BJ (cell line): ENCODE measurements at regions not wholly inside any gene's neighbourhood (a gene's known extent, or its start where the extent isn't known, plus 50 kb on each side); places are given as distances from the start of the nearest gene placed in this dataset.

Experiments
- CTCF ChIA-PET: fragments of 350-600 bp; formaldehyde crosslinking; extraction: SDS; loops from one replicate; lab custom pipeline; 2021; ENCODE audit warnings: antibody characterized with exemption, inconsistent platforms; lab: Yijun Ruan, JAX
- POLR2A ChIA-PET: fragments of 300-600 bp; sonication (Branson Sonifier 250); formaldehyde crosslinking; extraction: SDS; loops from one replicate; lab custom pipeline; 2021; ENCODE audit warnings: antibody characterized with exemption; lab: Charles Lee
- DNase-seq: peaks from one replicate; pipeline ENCODE4 v3.0.0-alpha.2; 2011; ENCODE audit warnings: low read depth
- H3K27me3 ChIP-seq: 2 replicates; pipeline ENCODE4 v1.6.0; 2011; ENCODE audit warnings: low read length; ENCODE audit not compliant: control insufficient read depth, insufficient read depth
- H3K36me3 ChIP-seq: 2 replicates; pipeline ENCODE4 v1.5.1; 2011; ENCODE audit warnings: low read length; ENCODE audit not compliant: control insufficient read depth, insufficient read depth
- H3K4me3 ChIP-seq: 2 replicates; pipeline ENCODE4 v1.5.1; 2011; ENCODE audit warnings: low read depth, mild to moderate bottlenecking, control low read depth, low read length
- CTCF ChIP-seq: IDR thresholded peaks from 2 replicates; pipeline ENCODE4 v1.5.1; 2011; ENCODE audit warnings: low read depth, mild to moderate bottlenecking, control low read depth, inconsistent platforms, low read length, moderate library complexity; ENCODE audit not compliant: insufficient read depth

- TF ChIP-seq CTCF, result no peak
- Histone ChIP-seq H3K4me3 (no peak overlapping the region), H3K36me3 (no peaks in the 10 kb centered on the region), H3K27me3 (no peaks in the 10 kb centered on the region)
- CTCF ChIA-PET, result no interaction called here
- POLR2A ChIA-PET, result no interaction called here
- DNase-seq, result no peak
Observed at GRCh38 chr3:26964313-26964712, 341.7 kb downstream of the LRRC3B start.

DNA sequence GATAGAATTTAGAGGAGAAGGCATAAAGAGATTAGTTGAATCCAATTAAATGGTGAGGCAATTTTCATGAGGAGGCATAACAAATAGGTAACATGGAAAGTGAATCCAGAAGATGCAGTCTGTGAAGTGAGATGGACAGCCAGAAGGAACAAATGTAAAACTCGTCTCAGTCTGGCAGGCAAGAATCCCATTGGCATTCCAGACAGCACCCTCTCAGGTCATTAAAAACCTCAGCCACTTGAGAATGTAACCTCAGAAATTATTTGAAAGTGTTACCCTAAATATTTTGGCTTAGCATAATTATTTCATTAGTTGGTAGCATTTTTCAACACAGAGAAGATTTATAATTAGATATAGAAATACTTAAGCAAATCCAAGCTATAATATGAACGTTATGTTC, 342.3 kb downstream of the LRRC3B start:
- no peak for TF ChIP-seq CTCF
- POLR2A ChIA-PET, result no interaction called here
- DNase-seq, result no peak
- CTCF ChIA-PET, result no interaction called here
- no peaks in the 10 kb centered on the region for H3K36me3 ChIP-seq
- H3K27me3 ChIP-seq, result no peaks in the 10 kb centered on the region
- no peak overlapping the region for H3K4me3 ChIP-seq

- no peak for DNase-seq
- Histone ChIP-seq H3K27me3 (no peaks in the 10 kb centered on the region), H3K4me3 (no peak overlapping the region), H3K36me3 (no peaks in the 10 kb centered on the region)
- ChIA-PET CTCF (no interaction called here), POLR2A (no interaction called here)
- TF ChIP-seq CTCF, result no peak
Observed at GRCh38 chr3:26967501-26967900, 344.9 kb downstream of the LRRC3B start.

- H3K36me3 ChIP-seq, result no peaks in the 10 kb centered on the region
- ChIA-PET POLR2A (no interaction called here), CTCF (no interaction called here)
- no peaks in the 10 kb centered on the region for H3K27me3 ChIP-seq
- TF ChIP-seq CTCF, result no peak
- DNase-seq, result no peak
- H3K4me3 ChIP-seq, result no peak overlapping the region
Observed at GRCh38 chr3:26984416-26985390, 362.1 kb downstream of the LRRC3B start.

DNA sequence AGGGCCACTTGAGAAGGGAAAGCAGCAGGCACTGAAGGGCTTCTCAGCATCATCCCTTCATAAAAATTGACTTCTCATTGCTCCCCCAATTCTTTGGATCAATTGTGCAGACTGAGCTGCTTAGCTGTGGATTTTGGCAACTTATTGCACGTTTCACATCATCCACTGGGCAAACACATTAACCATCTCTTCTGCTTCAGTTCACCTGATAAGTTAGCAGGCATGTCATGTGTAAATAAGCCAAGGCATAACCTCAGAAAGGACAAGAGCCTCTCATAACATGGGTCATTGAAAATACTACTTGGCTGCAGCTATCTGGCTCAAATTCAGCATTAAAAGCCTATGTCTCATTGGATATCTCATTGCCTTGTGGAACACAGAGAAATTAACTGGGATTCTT, 366.5 kb downstream of the LRRC3B start:
- TF ChIP-seq CTCF, result no peak
- no peaks in the 10 kb centered on the region for H3K27me3 ChIP-seq
- ChIA-PET POLR2A (no interaction called here), CTCF (no interaction called here)
- no peak overlapping the region for H3K4me3 ChIP-seq
- no peaks in the 10 kb centered on the region for H3K36me3 ChIP-seq
- DNase-seq, result no peak
